DOHH2 (cell line): ENCODE measurements at regions not wholly inside any gene's neighbourhood (a gene's known extent, or its start where the extent isn't known, plus 50 kb on each side); places are given as distances from the start of the nearest gene placed in this dataset.

Source experiments
- H3F3A ChIP-seq: fragments of 200-600 bp; sonication (generic), shearing (Covaris generic); 2 replicates; pipeline ENCODE4 v1.6.0; 2016; ENCODE audit warnings: antibody characterized with exemption, mild to moderate bottlenecking; ENCODE audit not compliant: control insufficient read depth, insufficient read depth
- H3K27ac ChIP-seq: fragments of 200-600 bp; sonication (generic); 2 replicates; pipeline ENCODE4 v1.5.1; 2014; ENCODE audit warnings: low read depth, mild to moderate bottlenecking, low read length, moderate library complexity
- H3K27me3 ChIP-seq: fragments of 200-600 bp; sonication (generic); 2 replicates; pipeline ENCODE4 v1.6.1; 2014; ENCODE audit warnings: mild to moderate bottlenecking, low read length, mixed read lengths; ENCODE audit not compliant: control insufficient read depth
- H3K36me3 ChIP-seq: fragments of 200-600 bp; sonication (generic); 2 replicates; pipeline ENCODE4 v1.6.1; 2014; ENCODE audit warnings: mild to moderate bottlenecking, low read length, moderate library complexity, mixed read lengths; ENCODE audit not compliant: control insufficient read depth
- H3K4me1 ChIP-seq: fragments of 200-600 bp; sonication (generic); 2 replicates; pipeline ENCODE4 v1.6.1; 2014; ENCODE audit warnings: mild to moderate bottlenecking, low read length, mixed read lengths; ENCODE audit not compliant: control insufficient read depth
- H3K4me2 ChIP-seq: fragments of 200-600 bp; sonication (generic); 2 replicates; pipeline ENCODE4 v1.6.0; 2014; ENCODE audit warnings: mild to moderate bottlenecking, low read length, moderate library complexity
- H3K4me3 ChIP-seq: fragments of 200-600 bp; sonication (generic); 2 replicates; pipeline ENCODE4 v1.5.1; 2014; ENCODE audit warnings: mild to moderate bottlenecking, low read length, mixed read lengths
- H3K79me2 ChIP-seq: fragments of 200-600 bp; sonication (generic); 2 replicates; pipeline ENCODE4 v1.6.1; 2014; ENCODE audit warnings: mild to moderate bottlenecking, low read length, mixed read lengths; ENCODE audit not compliant: control insufficient read depth
- H3K9me2 ChIP-seq: fragments of 200-600 bp; sonication (generic); replicated peaks from 2 replicates; pipeline ENCODE4 v1.6.1; 2014; ENCODE audit warnings: mild to moderate bottlenecking, low read length, mixed read lengths; ENCODE audit not compliant: control insufficient read depth
- H3K9me3 ChIP-seq: fragments of 200-600 bp; sonication (generic); 2 replicates; pipeline ENCODE4 v1.6.1; 2014; ENCODE audit warnings: antibody characterized with exemption, low read length, mixed read lengths; ENCODE audit not compliant: control insufficient read depth, insufficient read depth
- H4K20me1 ChIP-seq: fragments of 200-600 bp; sonication (generic); 2 replicates; pipeline ENCODE4 v1.6.0; 2014; ENCODE audit warnings: low read depth, mild to moderate bottlenecking, antibody characterized with exemption, low read length, moderate library complexity; ENCODE audit not compliant: control insufficient read depth, insufficient read depth
- EZH2phosphoT487 ChIP-seq: fragments of 200-600 bp; sonication (generic); IDR thresholded peaks from 2 replicates; pipeline ENCODE4 v1.6.1; 2017; ENCODE audit warnings: borderline replicate concordance, mild to moderate bottlenecking, antibody characterized with exemption, low read length, moderate library complexity, mixed read lengths
- TF ChIP-seq, protein P1 (sequence below): fragments of 200-600 bp; sonication (generic); IDR thresholded peaks from one replicate; pipeline ENCODE4 v1.5.1; 2014; ENCODE audit warnings: antibody characterized with exemption, mild to moderate bottlenecking, low read depth, low read length; ENCODE audit not compliant: poor library complexity, severe bottlenecking

DNA sequence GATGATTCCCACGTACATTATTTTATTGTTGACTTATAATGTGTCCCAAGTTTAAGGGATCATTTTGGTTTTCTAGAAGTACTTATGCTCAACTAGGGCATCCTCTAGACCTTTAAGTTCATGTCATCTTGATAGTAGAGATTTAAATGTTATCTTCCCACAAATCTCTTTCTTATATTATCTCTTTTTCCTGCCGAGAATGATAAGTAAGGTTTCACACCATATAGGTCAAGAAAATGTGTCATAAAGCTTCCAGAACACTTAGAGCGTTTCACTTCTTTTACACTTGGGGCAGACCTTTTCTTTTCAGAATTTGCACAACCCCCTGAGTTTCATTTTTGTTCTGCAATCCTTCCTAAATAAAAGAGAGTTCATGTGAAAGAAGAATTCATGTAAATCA is 142.0 kb upstream of the CBLB start:
- Histone ChIP-seq H3K4me3 (no peak overlapping the region), H3K9me3 (no peaks in the 10 kb centered on the region), H3K27me3 (no peaks in the 10 kb centered on the region), H3K36me3 (no peaks in the 10 kb centered on the region), H3K79me2 (no peaks in the 10 kb centered on the region), H3F3A (no peaks in the 10 kb centered on the region), H3K27ac (no peak overlapping the region), H3K4me1 (no peaks in the 10 kb centered on the region), H3K4me2 (no peak overlapping the region), H3K9me2 (no peaks in the 10 kb centered on the region), H4K20me1 (no peaks in the 10 kb centered on the region)
- TF ChIP-seq, protein P1, sequence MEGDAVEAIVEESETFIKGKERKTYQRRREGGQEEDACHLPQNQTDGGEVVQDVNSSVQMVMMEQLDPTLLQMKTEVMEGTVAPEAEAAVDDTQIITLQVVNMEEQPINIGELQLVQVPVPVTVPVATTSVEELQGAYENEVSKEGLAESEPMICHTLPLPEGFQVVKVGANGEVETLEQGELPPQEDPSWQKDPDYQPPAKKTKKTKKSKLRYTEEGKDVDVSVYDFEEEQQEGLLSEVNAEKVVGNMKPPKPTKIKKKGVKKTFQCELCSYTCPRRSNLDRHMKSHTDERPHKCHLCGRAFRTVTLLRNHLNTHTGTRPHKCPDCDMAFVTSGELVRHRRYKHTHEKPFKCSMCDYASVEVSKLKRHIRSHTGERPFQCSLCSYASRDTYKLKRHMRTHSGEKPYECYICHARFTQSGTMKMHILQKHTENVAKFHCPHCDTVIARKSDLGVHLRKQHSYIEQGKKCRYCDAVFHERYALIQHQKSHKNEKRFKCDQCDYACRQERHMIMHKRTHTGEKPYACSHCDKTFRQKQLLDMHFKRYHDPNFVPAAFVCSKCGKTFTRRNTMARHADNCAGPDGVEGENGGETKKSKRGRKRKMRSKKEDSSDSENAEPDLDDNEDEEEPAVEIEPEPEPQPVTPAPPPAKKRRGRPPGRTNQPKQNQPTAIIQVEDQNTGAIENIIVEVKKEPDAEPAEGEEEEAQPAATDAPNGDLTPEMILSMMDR: no peak

DNA sequence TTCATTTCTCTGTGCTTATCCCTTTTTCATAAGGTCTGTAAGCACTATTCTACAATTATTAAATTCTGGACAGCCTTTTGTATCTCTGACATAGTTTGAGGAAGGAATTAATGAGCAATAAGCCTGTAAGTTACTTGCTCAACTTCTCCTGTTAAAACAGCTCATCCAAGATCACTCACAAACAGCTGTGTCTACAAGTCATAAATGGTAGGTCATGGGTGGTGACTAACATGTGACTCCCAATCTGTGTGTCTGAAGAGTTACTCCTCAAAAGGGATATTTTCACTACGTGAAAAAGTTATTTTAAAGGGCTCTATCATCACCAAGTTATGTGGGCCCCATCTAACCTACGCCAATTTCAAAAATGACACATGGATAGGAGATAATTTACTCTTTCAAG is 145.2 kb upstream of the CBLB start:
- Histone ChIP-seq H3K79me2 (no peaks in the 10 kb centered on the region), H3K27ac (no peak overlapping the region), H3K4me3 (no peak overlapping the region), H3K4me2 (no peak overlapping the region), H4K20me1 (no peaks in the 10 kb centered on the region), H3K27me3 (no peaks in the 10 kb centered on the region), H3K36me3 (no peaks in the 10 kb centered on the region), H3K9me3 (no peaks in the 10 kb centered on the region), H3F3A (no peaks in the 10 kb centered on the region), H3K9me2 (no peaks in the 10 kb centered on the region), H3K4me1 (no peaks in the 10 kb centered on the region)
- no peak for TF ChIP-seq EZH2phosphoT487
- TF ChIP-seq, protein P1: no peak

DNA sequence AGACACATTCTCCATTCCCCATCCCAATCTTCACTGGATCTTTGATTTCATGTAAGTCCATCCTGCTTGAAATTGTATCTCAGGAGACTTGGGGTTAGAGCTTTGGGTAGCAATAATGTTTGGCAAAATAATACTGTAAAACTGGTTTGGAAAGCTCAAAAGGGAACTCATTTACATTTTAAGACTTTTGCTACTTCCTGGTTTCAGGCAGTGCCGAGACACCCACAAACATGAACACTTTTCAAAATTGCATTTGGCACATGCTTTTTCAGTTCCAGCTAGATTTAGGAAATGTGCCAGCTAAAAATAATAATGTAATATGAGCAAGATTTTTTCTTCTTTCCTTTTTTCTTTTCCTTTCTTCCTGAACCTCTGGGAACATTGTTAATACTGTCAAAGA is 145.7 kb upstream of the CBLB start:
- no peaks in the 10 kb centered on the region for H3K36me3 ChIP-seq
- H3K9me3 ChIP-seq: no peaks in the 10 kb centered on the region
- no peak overlapping the region for H3K4me2 ChIP-seq
- no peak overlapping the region for H3K4me3 ChIP-seq
- no peaks in the 10 kb centered on the region for H3K27me3 ChIP-seq
- no peak overlapping the region for H3K27ac ChIP-seq
- H3K79me2 ChIP-seq: no peaks in the 10 kb centered on the region
- H3K9me2 ChIP-seq: no peaks in the 10 kb centered on the region
- no peaks in the 10 kb centered on the region for H3K4me1 ChIP-seq
- no peak for TF ChIP-seq EZH2phosphoT487
- TF ChIP-seq, protein P1: no peak
- H4K20me1 ChIP-seq: no peaks in the 10 kb centered on the region
- H3F3A ChIP-seq: no peaks in the 10 kb centered on the region

DNA sequence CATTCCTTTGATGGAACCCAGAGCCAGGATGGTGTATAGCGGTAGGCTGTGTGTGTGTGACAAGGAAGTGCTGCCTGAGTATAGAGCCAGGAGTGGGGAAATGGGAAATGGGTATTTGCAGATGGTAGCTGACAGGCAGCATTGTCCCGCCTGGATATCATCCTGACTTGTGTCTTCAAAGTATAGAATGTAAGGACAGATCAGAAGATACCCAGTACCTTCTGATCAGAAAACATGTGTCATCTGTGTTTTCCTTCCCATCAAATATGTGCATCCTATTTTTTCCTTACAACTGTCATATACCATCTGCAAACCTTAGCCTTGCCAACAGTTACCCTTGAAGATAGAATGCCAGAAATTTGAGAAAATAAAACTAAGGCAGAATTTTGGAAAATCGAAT is 146.2 kb upstream of the CBLB start:
- H3K9me2 ChIP-seq: no peaks in the 10 kb centered on the region
- no peaks in the 10 kb centered on the region for H4K20me1 ChIP-seq
- H3K79me2 ChIP-seq: no peaks in the 10 kb centered on the region
- H3F3A ChIP-seq: no peaks in the 10 kb centered on the region
- no peak for TF ChIP-seq EZH2phosphoT487
- H3K27ac ChIP-seq: no peak overlapping the region
- no peaks in the 10 kb centered on the region for H3K9me3 ChIP-seq
- no peak overlapping the region for H3K4me2 ChIP-seq
- H3K4me1 ChIP-seq: no peaks in the 10 kb centered on the region
- H3K36me3 ChIP-seq: no peaks in the 10 kb centered on the region
- H3K27me3 ChIP-seq: no peaks in the 10 kb centered on the region
- no peak overlapping the region for H3K4me3 ChIP-seq
